SK-N-SH (cell line): ENCODE measurements at regions not wholly inside any gene's neighbourhood (a gene's known extent, or its start where the extent isn't known, plus 50 kb on each side); places are given as distances from the start of the nearest gene placed in this dataset.

Experiments
- CTCF ChIA-PET: fragments of 300-600, 350-600 bp; formaldehyde crosslinking; extraction: SDS; loops from one replicate; lab custom pipeline; 2021; lab: Yijun Ruan, JAX
- POLR2A ChIA-PET: fragments of 350-600 bp; sonication (Branson Sonifier 250); formaldehyde crosslinking; extraction: SDS; loops from one replicate; lab custom pipeline; 2020; ENCODE audit warnings: antibody characterized with exemption, inconsistent platforms; lab: Yijun Ruan, JAX
- DNase-seq: peaks from one replicate; pipeline ENCODE4 v3.0.0; 2012
- H2AFZ ChIP-seq: fragments of 200-600 bp; sonication (generic); 2 replicates; pipeline ENCODE4 v1.8.1; 2016; ENCODE audit warnings: antibody characterized with exemption, mild to moderate bottlenecking, low read depth
- H3F3A ChIP-seq: fragments of 200-600 bp; sonication (generic); replicated peaks from 2 replicates; pipeline ENCODE3; 2016; ENCODE audit warnings: antibody characterized with exemption, mild to moderate bottlenecking; ENCODE audit not compliant: insufficient read depth
- H3K27ac ChIP-seq, 2 experiments: fragments of 200-500 bp in 1 of 2; fragments of 200-600 bp in 1 of 2; sonication (Bioruptor generic) in 1 of 2; sonication (generic), shearing (Covaris generic) in 1 of 2; 2 replicates each; pipeline versions ENCODE4 v1.5.1 to v1.6.1; 2014 to 2016; ENCODE audit warnings: low read depth in 2 of 2, inconsistent platforms in 1 of 2, low read length in 1 of 2, mild to moderate bottlenecking in 1 of 2, mixed read lengths in 1 of 2
- H3K27me3 ChIP-seq: fragments of 200-600 bp; sonication (generic), shearing (Covaris generic); 2 replicates; pipeline ENCODE4 v1.6.1; 2016; ENCODE audit warnings: mixed run types; ENCODE audit not compliant: insufficient read depth
- H3K36me3 ChIP-seq, 2 experiments: fragments of 200-500 bp in 1 of 2; fragments of 200-600 bp in 1 of 2; sonication (Bioruptor generic) in 1 of 2; sonication (generic) in 1 of 2; replicated peaks in 1 of 2; 2 replicates each; pipeline versions ENCODE3 to v1.5.1; 2014 to 2016; ENCODE audit warnings: low read length in 1 of 2, mild to moderate bottlenecking in 1 of 2; ENCODE audit not compliant: insufficient read depth in 2 of 2, control insufficient read depth in 1 of 2
- H3K4me1 ChIP-seq, 2 experiments: fragments of 200-500 bp in 1 of 2; fragments of 200-600 bp in 1 of 2; sonication (Bioruptor generic) in 1 of 2; sonication (generic), shearing (Covaris generic) in 1 of 2; 2 replicates each; pipeline versions ENCODE4 v1.5.1 to v1.6.1; 2014 to 2016; ENCODE audit warnings: low read depth in 1 of 2, low read length in 1 of 2, mixed run types in 1 of 2; ENCODE audit not compliant: insufficient read depth in 2 of 2, control insufficient read depth in 1 of 2
- H3K4me2 ChIP-seq: fragments of 200-600 bp; sonication (generic), shearing (Covaris generic); 2 replicates; pipeline ENCODE4 v1.6.1; 2017; ENCODE audit warnings: mixed run types
- H3K4me3 ChIP-seq, 2 experiments: fragments of 200-500 bp in 1 of 2; fragments of 200-600 bp in 1 of 2; sonication (Bioruptor generic) in 1 of 2; sonication (generic), shearing (Covaris generic) in 1 of 2; 2 replicates each; pipeline versions ENCODE4 v1.5.1 to v1.8.1; 2014 to 2016; ENCODE audit warnings: low read depth in 2 of 2, inconsistent platforms in 1 of 2, low read length in 1 of 2, mild to moderate bottlenecking in 1 of 2, mixed read lengths in 1 of 2, moderate library complexity in 1 of 2
- H3K79me2 ChIP-seq: fragments of 200-600 bp; sonication (generic); 2 replicates; pipeline ENCODE4 v1.8.1; 2017; ENCODE audit warnings: mild to moderate bottlenecking; ENCODE audit not compliant: insufficient read depth
- H3K9ac ChIP-seq: fragments of 200-600 bp; sonication (generic); 2 replicates; pipeline ENCODE4 v1.6.1; 2017; ENCODE audit warnings: mixed run types
- H3K9me2 ChIP-seq: fragments of 200-600 bp; sonication (generic); 2 replicates; pipeline ENCODE4 v1.6.1; 2017; ENCODE audit warnings: mixed run types
- H3K9me3 ChIP-seq: fragments of 200-600 bp; sonication (generic); 2 replicates; pipeline ENCODE4 v1.6.1; 2017; ENCODE audit warnings: mixed run types, mild to moderate bottlenecking, moderate library complexity
- H4K20me1 ChIP-seq: fragments of 200-600 bp; sonication (generic); 2 replicates; pipeline ENCODE4 v1.6.1; 2017; ENCODE audit warnings: mild to moderate bottlenecking, mixed run types; ENCODE audit not compliant: insufficient read depth
- EZH2phosphoT487 ChIP-seq: fragments of 200-600 bp; sonication (generic); IDR thresholded peaks from 2 replicates; pipeline ENCODE4 v1.6.1; 2017; ENCODE audit warnings: low read depth, mixed run types, mild to moderate bottlenecking, antibody characterized with exemption, moderate library complexity, borderline replicate concordance
- FOSL2 ChIP-seq: IDR thresholded peaks from 2 replicates; pipeline ENCODE4 v1.4.0; 2012; ENCODE audit warnings: low read depth, mild to moderate bottlenecking, moderate library complexity, borderline replicate concordance
- FOXJ3 ChIP-seq: sonication (generic); formaldehyde crosslinking; IDR thresholded peaks from 2 replicates; pipeline ENCODE4 v1.5.1; 2020; ENCODE audit warnings: mild to moderate bottlenecking, missing genetic modification reagents
- FOXM1 ChIP-seq: IDR thresholded peaks from 2 replicates; pipeline ENCODE4 v1.4.0; 2012; ENCODE audit warnings: low read depth, mild to moderate bottlenecking
- GABPA ChIP-seq: IDR thresholded peaks from 2 replicates; pipeline ENCODE4 v1.4.0; 2012; ENCODE audit warnings: low read depth, mild to moderate bottlenecking
- MAX ChIP-seq: IDR thresholded peaks from 2 replicates; pipeline ENCODE4 v1.4.0; 2012; ENCODE audit warnings: low read depth
- MXI1 ChIP-seq: IDR thresholded peaks from 2 replicates; pipeline ENCODE4 v1.6.1; 2012; ENCODE audit warnings: mild to moderate bottlenecking, low read depth, low read length, improper control_type of control experiment
- RAD21 ChIP-seq: IDR thresholded peaks from 2 replicates; pipeline ENCODE4 v1.6.1; 2012; ENCODE audit warnings: mild to moderate bottlenecking, low read length
- REST ChIP-seq: IDR thresholded peaks from 2 replicates; pipeline ENCODE4 v1.6.1; 2012; ENCODE audit warnings: mild to moderate bottlenecking, low read depth, low read length, moderate library complexity
- RFX5 ChIP-seq: IDR thresholded peaks from 2 replicates; pipeline ENCODE4 v1.6.1; 2012; ENCODE audit warnings: mild to moderate bottlenecking, improper control_type of control experiment, low read length
- SMC3 ChIP-seq: IDR thresholded peaks from 2 replicates; pipeline ENCODE4 v1.6.1; 2012; ENCODE audit warnings: low read depth, low read length, improper control_type of control experiment
- TAF1 ChIP-seq: IDR thresholded peaks from 2 replicates; pipeline ENCODE4 v1.6.1; 2012; ENCODE audit warnings: low read depth, mild to moderate bottlenecking, low read length, moderate library complexity, borderline replicate concordance
- TCF12 ChIP-seq: IDR thresholded peaks from 2 replicates; pipeline ENCODE4 v1.4.0; 2012
- TEAD4 ChIP-seq: IDR thresholded peaks from 2 replicates; pipeline ENCODE4 v1.4.0; 2012; ENCODE audit warnings: mild to moderate bottlenecking, borderline replicate concordance; ENCODE audit not compliant: insufficient read depth
- YY1 ChIP-seq: IDR thresholded peaks from 2 replicates; pipeline ENCODE4 v1.4.0; 2012; ENCODE audit warnings: low read depth, mild to moderate bottlenecking
- ZBTB33 ChIP-seq: IDR thresholded peaks from 2 replicates; pipeline ENCODE4 v1.4.0; 2012; ENCODE audit warnings: low read depth, borderline replicate concordance
- WGBS: methylation state at CpG from one replicate; pipeline ENCODE4 v1.1.6; 2017; ENCODE audit warnings: low lambda C conversion rate; 5-methylcytosine and 5-hydroxymethylcytosine counted together

- Histone ChIP-seq H3K4me2 (no peak overlapping the region), H3K27ac (no peak overlapping the region), H3K9me3 (0 out of 2 replicates have a peak, but pooled peaks cover 3% of the 10 kb centered on the region), H3K79me2 (no peaks in the 10 kb centered on the region), H3K4me3 (no peak overlapping the region), H3K9ac (no peak overlapping the region), H3F3A (no peaks in the 10 kb centered on the region), H3K9me2 (no peaks in the 10 kb centered on the region), H3K27me3 (no peaks in the 10 kb centered on the region), H2AFZ (no peak overlapping the region), H3K36me3 (no peaks in the 10 kb centered on the region), H4K20me1 (no peaks in the 10 kb centered on the region), H3K4me1 (peaks cover 0 to under 1% of the 10 kb centered on the region in 2 experiments; a peak in 1 of 4 replicates)
- POLR2A ChIA-PET = no interaction called here
- CTCF ChIA-PET = interaction anchor here (1.1 kb wide), 1 partner anchor 12 kb away, joined by 4 read pairs; no protein-coding TSS in a partner anchor
- TF ChIP-seq TEAD4 (no peak), RAD21 (no peak), TCF12 (no peak), REST (no peak), RFX5 (no peak), MXI1 (no peak), SMC3 (no peak), TAF1 (no peak), FOSL2 (no peak), FOXM1 (no peak), YY1 (no peak)
- DNase-seq = no peak
- 66% methylated on average over 3 of the region's 3 CpGs for WGBS
Measured at GRCh38 chr10:21130683-21131442, 233.8 kb upstream of the NEBL start.

GRCh38 chr10:21130108-21130507 is 233.0 kb upstream of the NEBL start:
- ChIA-PET POLR2A (no interaction called here), CTCF (no interaction called here)
- Histone ChIP-seq H3K9me3 (0 out of 2 replicates have a peak, but pooled peaks cover 3% of the 10 kb centered on the region), H3K9me2 (no peaks in the 10 kb centered on the region), H3K4me1 (peaks cover 0 to 2% of the 10 kb centered on the region in 2 experiments; a peak in 1 of 4 replicates), H3K4me2 (no peak overlapping the region), H3K27ac (no peak overlapping the region), H3K27me3 (no peaks in the 10 kb centered on the region), H3K79me2 (no peaks in the 10 kb centered on the region), H2AFZ (no peak overlapping the region), H3K9ac (no peak overlapping the region), H3K36me3 (no peaks in the 10 kb centered on the region), H4K20me1 (no peaks in the 10 kb centered on the region), H3K4me3 (no peak overlapping the region), H3F3A (no peaks in the 10 kb centered on the region)
- no peak for DNase-seq
- TF ChIP-seq RFX5 = no peak
- no peak for TF ChIP-seq FOXJ3 (CRISPR knock-in tag)
- no peak for TF ChIP-seq TCF12
- TF ChIP-seq ZBTB33 = no peak
- no peak for TF ChIP-seq FOXM1
- no peak for TF ChIP-seq EZH2phosphoT487
- no peak for TF ChIP-seq REST
- TF ChIP-seq GABPA = no peak
- no peak for TF ChIP-seq MAX
